ENCODE measurements at regions not wholly inside any gene's neighbourhood (a gene's known extent, or its start where the extent isn't known, plus 50 kb on each side); places are given as distances from the start of the nearest gene placed in this dataset.

DNA sequence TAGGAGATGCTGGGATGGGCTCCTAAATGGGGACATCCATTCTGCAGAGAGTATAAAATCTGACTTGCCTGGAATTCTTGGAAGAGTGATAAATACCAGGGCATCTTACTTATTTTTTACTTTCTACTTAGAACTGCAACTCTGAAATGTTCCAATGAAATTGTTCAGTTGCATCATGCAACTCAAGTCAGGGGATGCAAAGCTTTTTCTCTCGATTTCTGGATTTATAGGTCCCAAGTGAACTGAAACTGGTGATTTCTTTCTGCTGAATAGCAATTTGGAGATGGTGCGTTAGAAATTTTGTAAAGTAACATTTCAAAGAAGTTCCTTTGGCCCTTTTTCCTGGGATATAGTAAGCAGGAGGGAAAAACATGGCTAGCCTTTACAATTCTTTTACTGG is 238.4 kb upstream of the CD180 start:
- TF ChIP-seq POLR2A (IDR thresholded peaks at IDR 0.05): no peak
- TF ChIP-seq CTCF (IDR thresholded peaks at IDR 0.05): no peak
